HG03066 (cell line): ENCODE measurements at regions not wholly inside any gene's neighbourhood (a gene's known extent, or its start where the extent isn't known, plus 50 kb on each side); places are given as distances from the start of the nearest gene placed in this dataset.

Experiments
- ATAC-seq: cut with Tn5 transposase; IDR thresholded peaks from one replicate; pipeline ENCODE4 v1.9.1; 2021; ENCODE audit warnings: low read depth; ENCODE audit not compliant: unreplicated experiment

- ATAC-seq = no peak
These were observed 156.4 kb upstream of the ITGA4 start for GRCh38 chr2:181300600-181301291.

DNA sequence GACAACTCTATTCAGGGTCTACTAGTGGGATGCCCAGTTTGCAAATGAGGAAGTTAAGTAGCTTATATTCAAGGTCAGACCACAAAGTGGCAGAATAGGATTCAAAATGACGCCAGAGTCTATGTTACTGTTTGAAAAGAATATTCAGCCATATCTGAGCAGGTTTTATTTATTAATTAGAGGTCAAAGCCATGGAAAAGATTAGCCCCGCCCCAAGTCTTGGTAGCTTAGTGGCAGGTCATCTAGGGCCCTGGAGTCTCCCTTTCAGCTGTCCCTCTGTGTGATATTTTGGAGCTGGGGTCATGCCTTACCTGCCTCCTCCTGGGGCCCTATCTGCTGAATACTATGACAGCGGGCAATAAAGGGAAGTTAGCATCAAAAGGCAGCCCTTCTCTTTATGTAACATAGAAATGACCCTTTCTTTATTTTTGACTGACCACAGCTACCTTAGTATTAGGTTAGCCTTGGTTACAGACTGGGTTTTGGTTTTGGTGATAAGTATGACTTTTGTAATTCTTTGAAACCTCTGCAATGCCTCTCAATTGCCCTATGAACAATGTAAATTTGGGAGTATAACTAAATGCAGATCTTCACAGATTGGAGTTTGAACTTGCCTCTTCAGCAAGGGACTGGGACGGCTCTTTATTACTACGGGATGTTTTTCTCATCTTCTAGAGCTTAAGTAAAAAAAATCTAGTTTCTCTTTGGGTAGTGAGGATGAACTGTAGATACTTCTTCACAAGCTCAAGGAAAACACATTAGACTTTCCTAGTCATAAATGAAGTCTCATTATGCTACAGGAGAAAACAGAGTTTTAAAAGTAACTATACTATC lies 153.0 kb upstream of the ITGA4 start:
- ATAC-seq = peak; percentile 26

- peak; percentile 82 for ATAC-seq
These were observed 151.7 kb upstream of the ITGA4 start for GRCh38 chr2:181305301-181306123.

DNA sequence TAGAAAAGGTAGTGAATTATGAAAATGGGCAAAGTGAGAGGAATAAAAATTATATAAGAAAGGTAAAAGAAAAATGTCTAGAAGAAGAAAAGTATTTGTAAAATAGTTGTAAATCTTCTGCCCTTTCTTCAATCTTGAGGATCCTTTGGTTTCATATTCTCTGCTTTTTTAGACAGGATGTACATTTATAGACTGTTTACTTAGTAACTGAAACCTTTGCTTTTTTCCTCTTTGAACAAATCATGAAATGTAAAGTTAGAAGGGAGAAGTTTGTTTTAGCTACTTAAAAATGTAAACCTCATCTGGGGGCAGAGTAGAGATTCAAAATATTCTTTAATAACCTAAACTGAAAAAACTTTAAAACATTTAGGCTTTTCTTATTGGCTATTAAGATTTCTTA lies 150.4 kb upstream of the ITGA4 start:
- peak; percentile 21 for ATAC-seq

DNA sequence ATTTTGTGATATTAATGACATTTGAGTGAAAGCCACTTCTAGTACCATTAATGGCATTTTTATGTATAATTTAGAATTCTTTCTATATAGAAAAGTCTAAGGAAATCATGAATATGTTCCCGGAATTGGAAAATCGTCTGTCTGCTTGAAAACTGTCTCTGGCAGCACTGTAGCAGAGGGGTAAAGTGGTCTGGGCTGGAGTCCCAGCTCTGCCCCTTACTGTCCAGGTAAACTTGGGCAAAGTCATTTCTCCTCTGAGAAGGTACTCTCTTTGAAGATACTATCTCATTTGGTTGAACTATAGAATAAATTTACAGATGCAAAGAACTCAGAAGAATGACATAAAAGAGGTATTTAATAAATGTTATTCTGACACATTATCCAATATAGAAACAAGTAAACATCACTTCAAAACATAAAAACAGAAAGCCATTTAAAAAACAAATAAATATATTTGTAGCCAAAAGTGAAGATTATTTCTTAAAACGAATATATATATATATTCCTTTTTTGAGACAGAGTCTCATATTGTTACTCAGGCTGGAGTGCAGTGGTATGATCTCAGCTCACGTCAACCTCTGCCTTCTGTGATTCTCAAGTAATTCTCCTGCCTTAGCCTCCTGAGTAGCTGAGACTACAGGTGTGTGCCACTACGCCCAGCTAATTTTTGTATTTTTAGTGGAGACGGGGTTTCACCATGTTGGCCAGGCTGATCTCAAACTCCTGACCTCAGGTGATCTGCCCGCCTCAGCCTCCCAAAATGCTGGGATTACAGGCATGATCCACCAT lies 149.8 kb upstream of the ITGA4 start:
- ATAC-seq = no peak

DNA sequence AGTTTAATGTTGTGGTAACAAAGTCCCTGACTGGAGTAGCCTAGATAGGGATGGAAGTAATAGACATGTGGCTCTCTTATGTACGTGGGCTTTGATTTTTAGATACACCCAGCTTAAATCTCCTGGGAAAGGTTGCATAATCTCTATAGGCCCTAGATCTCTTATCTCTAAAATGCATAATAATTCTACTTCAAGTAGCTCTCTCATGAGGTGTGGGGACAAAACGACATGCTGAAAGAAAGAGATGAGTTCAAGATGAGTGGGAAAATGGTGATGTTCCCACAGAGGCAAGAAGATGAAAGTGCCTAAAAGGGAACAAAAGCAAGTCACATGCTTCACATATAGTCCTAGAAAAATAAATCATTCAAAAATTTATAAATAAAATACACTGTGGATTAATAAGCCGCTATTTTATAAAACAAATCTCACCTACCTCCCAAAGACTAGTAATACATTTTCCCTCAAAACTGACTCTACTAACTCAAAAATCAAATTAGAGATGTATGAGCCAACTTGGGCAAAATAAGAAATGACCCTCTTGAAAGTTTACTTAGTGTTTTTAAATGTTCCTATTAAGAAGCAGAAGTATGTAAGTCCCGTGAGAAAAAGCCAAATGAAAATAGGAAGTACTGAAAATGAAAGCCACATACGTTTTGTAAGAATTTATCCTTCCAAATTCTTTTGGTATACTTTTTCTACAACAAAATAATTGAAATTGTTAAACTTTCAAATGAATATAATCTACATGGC lies 148.2 kb upstream of the ITGA4 start:
- no peak for ATAC-seq

- ATAC-seq = no peak
These were observed 147.6 kb upstream of the ITGA4 start for GRCh38 chr2:181309586-181309985.

DNA sequence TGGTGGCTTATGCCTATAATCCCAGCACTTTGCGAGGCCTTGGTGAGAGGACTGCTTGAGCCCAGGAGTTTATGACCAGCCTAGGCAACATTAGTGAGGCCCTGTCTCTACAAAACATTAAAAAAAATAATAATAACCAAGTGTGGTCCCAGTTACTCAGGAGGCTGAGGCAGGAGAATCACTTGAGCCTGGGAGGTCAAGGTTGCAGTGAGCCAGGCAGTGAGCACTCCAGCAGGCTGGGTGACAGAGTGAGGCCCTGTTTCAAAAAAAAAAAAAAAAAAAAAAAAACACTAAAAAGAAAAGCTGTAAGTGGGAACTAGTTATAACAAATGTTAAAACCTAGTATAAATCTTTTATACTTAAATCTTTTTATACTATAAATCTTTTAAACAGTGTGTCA lies 146.2 kb upstream of the ITGA4 start:
- no peak for ATAC-seq

- peak; percentile 16 for ATAC-seq
These were observed 145.3 kb upstream of the ITGA4 start for GRCh38 chr2:181311837-181312236.

- peak; percentile 85 for ATAC-seq
These were observed 144.7 kb upstream of the ITGA4 start for GRCh38 chr2:181312515-181312927.

GRCh38 chr2:181313845-181314244 lies 143.3 kb upstream of the ITGA4 start:
- no peak for ATAC-seq

- no peak for ATAC-seq
These were observed 142.6 kb upstream of the ITGA4 start for GRCh38 chr2:181314551-181314950.

GRCh38 chr2:181317511-181317910 lies 139.7 kb upstream of the ITGA4 start:
- no peak for ATAC-seq

DNA sequence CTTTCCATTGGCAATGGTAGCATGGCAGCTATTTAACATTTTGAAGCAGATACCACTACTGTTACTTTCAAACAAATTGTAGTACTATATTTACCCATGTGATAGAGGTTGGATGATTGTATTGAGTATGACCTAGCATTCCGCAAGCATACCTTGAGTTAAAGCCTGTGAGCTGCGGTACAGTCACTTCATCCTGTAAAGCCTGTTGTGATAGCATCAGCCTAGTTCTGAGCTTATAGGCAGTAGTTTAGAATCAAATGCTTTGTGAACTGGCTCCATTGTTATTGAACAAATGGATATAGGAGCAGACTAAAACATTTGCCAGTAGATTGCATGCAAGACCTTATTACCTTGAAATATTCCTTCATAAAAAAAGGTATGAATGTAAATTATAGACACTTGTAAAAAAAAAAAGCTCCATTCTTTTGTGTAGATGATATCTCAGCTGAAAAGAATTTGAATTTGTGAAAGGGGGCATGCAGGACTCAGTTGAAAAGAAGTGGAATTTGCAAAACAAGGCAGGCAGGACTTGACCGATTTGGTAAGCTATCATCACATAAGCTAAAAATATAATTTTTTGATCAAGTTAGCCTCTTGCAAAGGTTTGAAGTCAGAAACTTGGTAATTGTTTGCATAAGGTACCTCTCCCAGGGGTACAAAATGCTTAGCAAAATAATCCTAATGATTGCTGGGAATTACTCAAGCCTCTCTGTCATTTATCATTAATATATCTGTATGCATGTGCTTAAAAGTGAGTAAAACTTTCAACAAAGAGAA lies 138.5 kb upstream of the ITGA4 start:
- ATAC-seq = no peak

- no peak for ATAC-seq
These were observed 137.9 kb upstream of the ITGA4 start for GRCh38 chr2:181319286-181319685.

DNA sequence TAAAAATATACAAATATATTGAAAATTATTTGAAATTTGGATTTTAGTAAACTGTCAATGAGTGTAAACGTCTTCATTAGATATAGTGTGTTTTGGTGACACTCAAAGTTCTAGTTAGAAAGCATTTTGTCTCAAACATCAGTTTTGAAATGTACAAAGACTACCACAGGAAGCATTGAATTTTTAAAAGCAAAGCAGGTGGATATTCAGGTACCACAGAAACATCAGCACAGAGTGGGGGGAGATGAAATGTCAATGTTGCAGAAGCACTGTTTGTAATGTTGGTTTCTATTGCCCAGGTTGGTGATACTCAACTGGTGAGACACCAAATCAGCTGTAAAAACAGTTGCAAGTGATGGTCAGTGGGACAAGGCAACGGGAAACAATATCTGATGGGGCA lies 136.5 kb upstream of the ITGA4 start:
- ATAC-seq = no peak

- ATAC-seq = no peak
These were observed 132.3 kb upstream of the ITGA4 start for GRCh38 chr2:181324912-181325311.

DNA sequence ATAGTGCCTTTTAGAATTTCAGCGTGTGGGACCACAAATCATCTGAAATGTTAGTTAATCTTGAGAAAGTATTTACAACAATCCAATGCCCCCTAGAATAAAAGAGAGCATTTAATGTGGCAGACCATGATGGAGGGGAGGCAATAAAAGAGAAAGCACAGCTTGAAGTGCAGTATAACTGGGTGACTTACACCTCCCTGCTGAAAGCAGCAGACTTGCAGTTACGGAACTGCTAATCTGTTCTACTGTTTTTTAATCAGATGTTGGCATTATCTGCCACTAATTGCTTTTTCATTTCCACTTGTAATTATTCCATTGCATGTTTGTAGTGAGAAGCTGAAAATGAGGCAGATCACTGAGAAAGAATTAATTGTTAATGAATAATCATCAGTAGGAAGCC lies 130.5 kb upstream of the ITGA4 start:
- ATAC-seq = no peak

GRCh38 chr2:181330286-181330685 lies 126.9 kb upstream of the ITGA4 start:
- no peak for ATAC-seq
